Sigmoid colon (tissue), 6 donors: ENCODE measurements at regions not wholly inside any gene's neighbourhood (a gene's known extent, or its start where the extent isn't known, plus 50 kb on each side); places are given as distances from the start of the nearest gene placed in this dataset.

Experiments used
- DNase-seq: peaks from one replicate; pipeline ENCODE4 v3.0.0-alpha.2; 2019
- H3K27ac ChIP-seq, 4 donors: fragments of 200-600 bp; sonication (generic); one replicate each; pipeline ENCODE4 v1.5.1; 2016 to 2019; ENCODE audit warnings: mild to moderate bottlenecking in 1 of 4
- H3K27me3 ChIP-seq, 3 donors: fragments of 200-600 bp; sonication (generic); one replicate each; pipeline ENCODE4 v1.5.1; 2019; ENCODE audit warnings: mild to moderate bottlenecking in 1 of 3
- H3K36me3 ChIP-seq, 4 donors: fragments of 200-600 bp; sonication (generic); one replicate each; pipeline ENCODE4 v1.5.1; 2016 to 2019
- H3K4me1 ChIP-seq, 4 donors: fragments of 200-600 bp; sonication (generic); one replicate each; pipeline ENCODE4 v1.5.1; 2017 to 2019
- H3K4me3 ChIP-seq, 4 donors: fragments of 200-600 bp; sonication (generic); one replicate each; pipeline ENCODE4 v1.5.1; 2017 to 2019; ENCODE audit warnings: mild to moderate bottlenecking in 2 of 4, moderate library complexity in 1 of 4
- H3K9me3 ChIP-seq, 4 donors: fragments of 200-600 bp in 3 of 4; sonication (generic) in 3 of 4; one replicate each; pipeline versions ENCODE4 v1.5.1 to v1.6.1; 2013 to 2019
- CTCF ChIP-seq, 4 experiments: fragments of 450-650 bp in 3 of 4; fragments of 200-600 bp in 1 of 4; IDR thresholded peaks; one replicate each; pipeline ENCODE4 v1.5.1; 2016 to 2019; ENCODE audit warnings: antibody characterized with exemption in 4 of 4, mild to moderate bottlenecking in 3 of 4, moderate library complexity in 2 of 4
- EP300 ChIP-seq, 4 donors: sonication (generic); formaldehyde crosslinking; IDR thresholded peaks; one replicate each; pipeline ENCODE4 v1.6.1; 2017; ENCODE audit warnings: antibody characterized with exemption in 4 of 4
- POLR2A ChIP-seq, 2 donors: fragments of 450-650 bp; IDR thresholded peaks; one replicate each; pipeline ENCODE4 v1.6.1; 2016; ENCODE audit warnings: antibody characterized with exemption in 2 of 2, mild to moderate bottlenecking in 2 of 2, moderate library complexity in 2 of 2
- POLR2AphosphoS5 ChIP-seq, 4 donors: sonication (generic); formaldehyde crosslinking; IDR thresholded peaks; one replicate each; pipeline ENCODE4 v1.6.1; 2017; ENCODE audit warnings: antibody characterized with exemption in 4 of 4
- WGBS, 2 donors: extraction: QIAGEN DNeasy Blood & Tissue Kit; methylation state at CpG; one replicate each; pipeline ENCODE4 v1.1.7; 2013; 5-methylcytosine and 5-hydroxymethylcytosine counted together
- intact Hi-C: fragments of 100-400 bp; cut with DNase I; formaldehyde crosslinking; loops from one replicate; pipeline ENCODE4 v1.15.1; 2023
- donor health status: healthy with polysubstance abuse.
- donor health status: healthy.

GRCh38 chr11:94694309-94695060 lies 73.7 kb upstream of the AMOTL1 start:
- 81 to 87% methylated on average over 4 of the region's 4 CpGs for WGBS, 2 donors
- intact Hi-C loops: no loop called here

GRCh38 chr11:94697156-94697555 lies 71.0 kb upstream of the AMOTL1 start:
- Histone ChIP-seq H3K27ac (no peak overlapping the region), H3K4me3 (no peak overlapping the region), H3K27me3 (no peaks in the 10 kb centered on the region), H3K36me3 (no peaks in the 10 kb centered on the region), H3K4me1 (no peaks in the 10 kb centered on the region), H3K9me3 (no peaks in the 10 kb centered on the region)
- intact Hi-C loops: no loop called here
- DNase-seq: no peak
- TF ChIP-seq POLR2AphosphoS5 (IDR thresholded peaks at IDR 0.05) (no peak), EP300 (IDR thresholded peaks at IDR 0.05) (no peak), POLR2A (IDR thresholded peaks at IDR 0.05) (no peak), CTCF (IDR thresholded peaks at IDR 0.05) (no peak)

More at GRCh38 chr11:94694309-94695060, 73.7 kb upstream of the AMOTL1 start:
- H3K27me3 ChIP-seq: no peaks in the 10 kb centered on the region
- no peak overlapping the region for H3K4me3 ChIP-seq
- H3K27ac ChIP-seq: no peak overlapping the region
- H3K4me1 ChIP-seq: no peaks in the 10 kb centered on the region
- H3K9me3 ChIP-seq: no peaks in the 10 kb centered on the region
- TF ChIP-seq EP300 (IDR thresholded peaks at IDR 0.05): no peak
- no peak for TF ChIP-seq CTCF (IDR thresholded peaks at IDR 0.05)
- TF ChIP-seq POLR2AphosphoS5 (IDR thresholded peaks at IDR 0.05): no peak
- TF ChIP-seq POLR2A (IDR thresholded peaks at IDR 0.05): no peak
- DNase-seq: no peak
- H3K36me3 ChIP-seq: no peaks in the 10 kb centered on the region

- H3K36me3 ChIP-seq: no peaks in the 10 kb centered on the region
- no peak for DNase-seq
- H3K27ac ChIP-seq: no peak overlapping the region
- no peak for TF ChIP-seq POLR2AphosphoS5 (IDR thresholded peaks at IDR 0.05)
- no peak for TF ChIP-seq EP300 (IDR thresholded peaks at IDR 0.05)
- no peak for TF ChIP-seq POLR2A (IDR thresholded peaks at IDR 0.05)
- no peak for TF ChIP-seq CTCF (IDR thresholded peaks at IDR 0.05)
- no peak overlapping the region for H3K4me3 ChIP-seq
- WGBS, 2 donors: 22 to 73% methylated on average over 1 of the region's 1 CpG
- intact Hi-C loops: no loop called here
- no peaks in the 10 kb centered on the region for H3K4me1 ChIP-seq
- no peaks in the 10 kb centered on the region for H3K27me3 ChIP-seq
- no peaks in the 10 kb centered on the region for H3K9me3 ChIP-seq
Observed at GRCh38 chr11:94700622-94701021, 67.5 kb upstream of the AMOTL1 start.

GRCh38 chr11:94702481-94702880 lies 65.7 kb upstream of the AMOTL1 start:
- DNase-seq: no peak
- intact Hi-C loops: no loop called here
- H3K9me3 ChIP-seq: no peaks in the 10 kb centered on the region
- no peak for TF ChIP-seq POLR2AphosphoS5 (IDR thresholded peaks at IDR 0.05)
- TF ChIP-seq CTCF (IDR thresholded peaks at IDR 0.05): no peak
- TF ChIP-seq POLR2A (IDR thresholded peaks at IDR 0.05): no peak
- TF ChIP-seq EP300 (IDR thresholded peaks at IDR 0.05): no peak
- H3K4me3 ChIP-seq: no peak overlapping the region
- H3K36me3 ChIP-seq: no peaks in the 10 kb centered on the region
- H3K27me3 ChIP-seq: no peaks in the 10 kb centered on the region
- 97% methylated on average over 1 of the region's 1 CpG for WGBS, 2 donors
- H3K4me1 ChIP-seq: no peaks in the 10 kb centered on the region
- H3K27ac ChIP-seq: no peak overlapping the region

GRCh38 chr11:94705419-94705818 lies 62.7 kb upstream of the AMOTL1 start:
- Histone ChIP-seq H3K27me3 (no peaks in the 10 kb centered on the region), H3K4me3 (no peak overlapping the region), H3K4me1 (no peaks in the 10 kb centered on the region), H3K9me3 (no peaks in the 10 kb centered on the region), H3K36me3 (no peaks in the 10 kb centered on the region), H3K27ac (no peak overlapping the region)
- no peak for TF ChIP-seq POLR2AphosphoS5 (IDR thresholded peaks at IDR 0.05)
- TF ChIP-seq POLR2A (IDR thresholded peaks at IDR 0.05): no peak
- TF ChIP-seq EP300 (IDR thresholded peaks at IDR 0.05): no peak
- no peak for TF ChIP-seq CTCF (IDR thresholded peaks at IDR 0.05)
- no peak for DNase-seq
- intact Hi-C loops: no loop called here
